PC-9 (cell line): ENCODE measurements at regions not wholly inside any gene's neighbourhood (a gene's known extent, or its start where the extent isn't known, plus 50 kb on each side); places are given as distances from the start of the nearest gene placed in this dataset.

Experiments
- CTCF ChIP-seq: fragments of 200-600 bp; sonication (generic); conservative IDR thresholded peaks from 2 replicates; pipeline ENCODE4 v1.6.1; 2017; ENCODE audit warnings: mixed run types, antibody characterized with exemption, mild to moderate bottlenecking, moderate library complexity
- EZH2 ChIP-seq: fragments of 200-600 bp; sonication (generic); IDR thresholded peaks from 2 replicates; pipeline ENCODE4 v1.8.0; 2017; ENCODE audit warnings: antibody characterized with exemption, low read depth

- TF ChIP-seq CTCF: no peak
- TF ChIP-seq EZH2: no peak
Measured at GRCh38 chr10:34918776-34919315, 103.8 kb upstream of the PARD3 start.
